HEK293T (cell line): ENCODE measurements at regions not wholly inside any gene's neighbourhood (a gene's known extent, or its start where the extent isn't known, plus 50 kb on each side); places are given as distances from the start of the nearest gene placed in this dataset.

Experiments used
- CTCF ChIA-PET: fragments of 350-600 bp; formaldehyde crosslinking; extraction: SDS; loops from one replicate; lab custom pipeline; 2021; ENCODE audit warnings: antibody characterized with exemption, inconsistent platforms; lab: Yijun Ruan, JAX
- POLR2A ChIA-PET: fragments of 350-600 bp; formaldehyde crosslinking; extraction: SDS; loops from one replicate; lab custom pipeline; 2020; ENCODE audit warnings: antibody characterized with exemption, inconsistent platforms; lab: Yijun Ruan, JAX
- DNase-seq: peaks from one replicate; pipeline ENCODE4 v3.0.0; 2012; ENCODE audit warnings: mixed read lengths; ENCODE audit errors: extremely low spot score
- ARNT ChIP-seq: fragments of 450-650 bp; IDR thresholded peaks from 2 replicates; pipeline ENCODE4 v1.6.1; 2017; ENCODE audit warnings: mild to moderate bottlenecking
- BHLHE40 ChIP-seq: fragments of 450-650 bp; IDR thresholded peaks from 2 replicates; pipeline ENCODE4 v1.6.1; 2016; ENCODE audit warnings: mild to moderate bottlenecking, moderate library complexity, borderline replicate concordance
- CTBP1 ChIP-seq: fragments of 450-650 bp; IDR thresholded peaks from 2 replicates; pipeline ENCODE4 v1.6.1; 2016; ENCODE audit warnings: borderline replicate concordance
- ELF4 ChIP-seq: fragments of 450-650 bp; IDR thresholded peaks from 2 replicates; pipeline ENCODE4 v1.6.1; 2017; ENCODE audit warnings: antibody characterized with exemption
- FOXK2 ChIP-seq: fragments of 450-650 bp; IDR thresholded peaks from 2 replicates; pipeline ENCODE4 v1.6.1; 2016; ENCODE audit warnings: mild to moderate bottlenecking
- FOXM1 ChIP-seq: fragments of 450-650 bp; IDR thresholded peaks from 2 replicates; pipeline ENCODE4 v1.6.1; 2017; ENCODE audit warnings: mild to moderate bottlenecking, borderline replicate concordance
- HDGF ChIP-seq: fragments of 450-650 bp; IDR thresholded peaks from 2 replicates; pipeline ENCODE4 v1.6.1; 2017; ENCODE audit warnings: antibody characterized with exemption, borderline replicate concordance
- L3MBTL2 ChIP-seq: fragments of 450-650 bp; conservative IDR thresholded peaks from 2 replicates; pipeline ENCODE4 v1.6.1; 2016; ENCODE audit warnings: mild to moderate bottlenecking
- LEF1 ChIP-seq: fragments of 450-650 bp; IDR thresholded peaks from 2 replicates; pipeline ENCODE4 v1.6.1; 2017; ENCODE audit warnings: mild to moderate bottlenecking, borderline replicate concordance
- NFRKB ChIP-seq: fragments of 450-650 bp; IDR thresholded peaks from 2 replicates; pipeline ENCODE4 v1.6.1; 2016; ENCODE audit warnings: mild to moderate bottlenecking, moderate library complexity
- PKNOX1 ChIP-seq: fragments of 450-650 bp; IDR thresholded peaks from 2 replicates; pipeline ENCODE4 v1.6.1; 2016
- SP1 ChIP-seq: fragments of 450-650 bp; IDR thresholded peaks from 2 replicates; pipeline ENCODE4 v1.6.1; 2017
- SUZ12 ChIP-seq: fragments of 450-650 bp; IDR thresholded peaks from 2 replicates; pipeline ENCODE4 v1.6.1; 2016; ENCODE audit warnings: mild to moderate bottlenecking
- TARDBP ChIP-seq: fragments of 450-650 bp; IDR thresholded peaks from 2 replicates; pipeline ENCODE4 v1.6.1; 2016
- ZNF384 ChIP-seq: fragments of 450-650 bp; IDR thresholded peaks from 2 replicates; pipeline ENCODE4 v1.6.1; 2016

- DNase-seq: no peak
- CTCF ChIA-PET: no interaction called here
- POLR2A ChIA-PET: no interaction called here
- TF ChIP-seq LEF1: no peak
- no peak for TF ChIP-seq ELF4
- TF ChIP-seq TARDBP: no peak
- no peak for TF ChIP-seq NFRKB
- no peak for TF ChIP-seq SP1
- TF ChIP-seq PKNOX1: no peak
- no peak for TF ChIP-seq ZNF384
- no peak for TF ChIP-seq FOXM1
- no peak for TF ChIP-seq HDGF
These were observed 369.1 kb upstream of the XYLT1 start for GRCh38 chr16:17839907-17840306.

- ChIA-PET CTCF (no interaction called here), POLR2A (no interaction called here)
- TF ChIP-seq ARNT: no peak
- TF ChIP-seq CTBP1: no peak
- TF ChIP-seq L3MBTL2: no peak
- TF ChIP-seq ZNF384: no peak
- TF ChIP-seq ELF4: no peak
- TF ChIP-seq FOXM1: no peak
- no peak for TF ChIP-seq SUZ12
- TF ChIP-seq FOXK2: no peak
- TF ChIP-seq LEF1: no peak
- no peak for TF ChIP-seq SP1
- TF ChIP-seq HDGF: no peak
- no peak for DNase-seq
These were observed 368.5 kb upstream of the XYLT1 start for GRCh38 chr16:17839272-17839671.

GRCh38 chr16:17836868-17837602 lies 366.3 kb upstream of the XYLT1 start:
- ChIA-PET POLR2A (no interaction called here), CTCF (no interaction called here)
- DNase-seq: no peak
- TF ChIP-seq LEF1 (no peak), L3MBTL2 (no peak), ARNT (no peak), NFRKB (no peak), PKNOX1 (no peak), FOXK2 (no peak), FOXM1 (no peak), SP1 (no peak), ELF4 (no peak), HDGF (no peak), BHLHE40 (no peak), ZNF384 (no peak), CTBP1 (no peak), TARDBP (no peak)

DNA sequence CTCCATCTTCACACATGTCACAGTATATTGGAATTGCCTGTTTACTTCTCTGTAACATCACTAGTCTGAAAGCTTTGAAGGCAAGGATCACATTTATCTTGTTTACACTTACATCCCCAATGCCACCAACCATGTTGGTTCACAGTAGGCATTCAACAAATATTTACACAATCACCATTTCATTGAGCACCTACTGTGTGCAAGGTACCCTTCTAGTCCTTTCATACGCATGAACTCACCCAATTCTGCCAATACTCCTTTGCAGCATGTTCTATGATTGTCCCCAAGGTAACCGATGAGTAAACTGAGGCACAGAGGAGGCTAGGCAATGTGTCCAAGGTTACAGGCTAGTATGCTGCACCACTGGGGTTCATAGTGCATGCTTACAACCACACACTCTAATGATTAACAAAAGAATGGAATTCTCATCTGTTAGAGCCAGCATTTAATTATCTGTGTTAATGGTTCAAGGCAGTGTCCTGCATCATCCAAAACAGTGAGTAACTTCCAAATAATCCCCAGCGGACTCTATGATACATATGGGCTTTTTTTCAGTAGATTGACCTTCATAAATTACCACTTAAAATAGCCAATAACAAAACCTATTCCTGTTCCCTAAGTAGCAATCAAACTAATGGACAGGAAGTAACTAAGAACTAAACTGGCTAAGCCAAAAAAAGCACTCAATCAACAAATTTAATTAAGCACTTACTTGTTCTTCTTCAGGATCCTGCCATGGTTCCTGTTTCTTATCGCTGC lies 364.5 kb upstream of the XYLT1 start:
- ChIA-PET POLR2A (no interaction called here), CTCF (no interaction called here)
- TF ChIP-seq CTBP1: no peak
- no peak for TF ChIP-seq TARDBP
- DNase-seq: no peak

DNA sequence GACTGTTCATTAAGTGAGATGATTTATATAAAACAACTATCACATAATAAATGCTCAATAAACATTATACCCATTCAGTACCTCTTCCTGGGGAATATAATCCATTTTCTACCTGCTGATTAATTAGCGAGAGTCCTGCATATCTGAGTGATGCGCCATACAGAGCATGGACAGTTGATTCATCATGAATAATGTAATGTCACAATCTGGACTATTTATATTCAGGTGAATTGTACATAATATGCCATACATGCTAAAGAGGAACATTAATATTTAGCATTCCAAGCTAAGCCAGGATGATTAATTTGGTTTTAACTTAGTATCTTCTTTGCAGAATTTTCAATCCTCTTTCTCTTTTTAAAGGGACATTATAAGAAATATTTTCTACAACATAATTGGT lies 362.0 kb upstream of the XYLT1 start:
- TF ChIP-seq ELF4 (no peak), TARDBP (no peak), PKNOX1 (no peak), ZNF384 (no peak), L3MBTL2 (no peak), LEF1 (no peak), ARNT (no peak)
- no peak for DNase-seq
- ChIA-PET POLR2A (no interaction called here), CTCF (no interaction called here)

GRCh38 chr16:17831330-17831729 lies 360.6 kb upstream of the XYLT1 start:
- POLR2A ChIA-PET: no interaction called here
- CTCF ChIA-PET: no interaction called here
- DNase-seq: peak; percentile 12
- no peak for TF ChIP-seq LEF1
- no peak for TF ChIP-seq FOXM1
- no peak for TF ChIP-seq ELF4
- no peak for TF ChIP-seq BHLHE40
- no peak for TF ChIP-seq ARNT
- no peak for TF ChIP-seq L3MBTL2
- no peak for TF ChIP-seq NFRKB
- no peak for TF ChIP-seq PKNOX1
- no peak for TF ChIP-seq CTBP1
